WERI-Rb-1 (cell line): ENCODE measurements at regions not wholly inside any gene's neighbourhood (a gene's known extent, or its start where the extent isn't known, plus 50 kb on each side); places are given as distances from the start of the nearest gene placed in this dataset.

ENCODE experiments used
- DNase-seq: peaks from one replicate; pipeline ENCODE4 v3.0.0-alpha.2; 2020
- H3K27ac ChIP-seq: fragments of 250-450 bp; sonication (Bioruptor Pico); 2 replicates; pipeline ENCODE4 v1.5.1; 2020; ENCODE audit warnings: mild to moderate bottlenecking, moderate library complexity
- H3K27me3 ChIP-seq: fragments of 250-450 bp; sonication (Bioruptor Pico); 2 replicates; pipeline ENCODE4 v1.5.1; 2021; ENCODE audit warnings: mild to moderate bottlenecking, low read depth, moderate library complexity; ENCODE audit not compliant: insufficient read depth, severe bottlenecking
- H3K36me3 ChIP-seq: fragments of 250-450 bp; sonication (Bioruptor Pico); 2 replicates; pipeline ENCODE4 v1.5.1; 2020; ENCODE audit warnings: mild to moderate bottlenecking, moderate library complexity
- H3K4me3 ChIP-seq: 2 replicates; pipeline ENCODE4 v1.5.1; 2011; ENCODE audit warnings: low read depth, mild to moderate bottlenecking, control low read depth, low read length
- H3K9me3 ChIP-seq: fragments of 250-450 bp; sonication (Bioruptor Pico); 2 replicates; pipeline ENCODE4 v1.5.1; 2021; ENCODE audit warnings: mild to moderate bottlenecking, moderate library complexity; ENCODE audit not compliant: severe bottlenecking
- CTCF ChIP-seq: IDR thresholded peaks from 2 replicates; pipeline ENCODE4 v1.5.1; 2011; ENCODE audit warnings: low read depth, mild to moderate bottlenecking, control low read depth, inconsistent platforms, low read length

GRCh38 chr11:105469931-105470330 is 139.9 kb upstream of the GRIA4 start:
- H3K9me3 ChIP-seq: no peaks in the 10 kb centered on the region
- no peak for DNase-seq
- H3K27ac ChIP-seq: no peak overlapping the region
- no peaks in the 10 kb centered on the region for H3K27me3 ChIP-seq
- H3K36me3 ChIP-seq: no peaks in the 10 kb centered on the region
- H3K4me3 ChIP-seq: no peak overlapping the region
- TF ChIP-seq CTCF: no peak

GRCh38 chr11:105468154-105468553 is 141.7 kb upstream of the GRIA4 start:
- H3K27ac ChIP-seq: no peak overlapping the region
- no peak for TF ChIP-seq CTCF
- no peaks in the 10 kb centered on the region for H3K9me3 ChIP-seq
- no peak for DNase-seq
- no peak overlapping the region for H3K4me3 ChIP-seq
- no peaks in the 10 kb centered on the region for H3K27me3 ChIP-seq
- no peaks in the 10 kb centered on the region for H3K36me3 ChIP-seq

- no peak overlapping the region for H3K27ac ChIP-seq
- no peaks in the 10 kb centered on the region for H3K36me3 ChIP-seq
- H3K4me3 ChIP-seq: no peak overlapping the region
- no peak for DNase-seq
- TF ChIP-seq CTCF: no peak
- H3K27me3 ChIP-seq: no peaks in the 10 kb centered on the region
- H3K9me3 ChIP-seq: no peaks in the 10 kb centered on the region
These were observed 143.2 kb upstream of the GRIA4 start for GRCh38 chr11:105466582-105467228.

- Histone ChIP-seq H3K27ac (no peak overlapping the region), H3K4me3 (no peak overlapping the region), H3K36me3 (no peaks in the 10 kb centered on the region), H3K9me3 (no peaks in the 10 kb centered on the region), H3K27me3 (no peaks in the 10 kb centered on the region)
- no peak for TF ChIP-seq CTCF
- no peak for DNase-seq
These were observed 151.8 kb upstream of the GRIA4 start for GRCh38 chr11:105458071-105458470.

GRCh38 chr11:105456950-105457349 is 152.9 kb upstream of the GRIA4 start:
- Histone ChIP-seq H3K9me3 (no peaks in the 10 kb centered on the region), H3K27me3 (no peaks in the 10 kb centered on the region), H3K4me3 (no peak overlapping the region), H3K27ac (no peak overlapping the region), H3K36me3 (no peaks in the 10 kb centered on the region)
- DNase-seq: no peak
- no peak for TF ChIP-seq CTCF

GRCh38 chr11:105449100-105449734 is 160.7 kb upstream of the GRIA4 start:
- no peak for DNase-seq
- H3K27me3 ChIP-seq: no peaks in the 10 kb centered on the region
- no peaks in the 10 kb centered on the region for H3K9me3 ChIP-seq
- no peak for TF ChIP-seq CTCF
- no peak overlapping the region for H3K4me3 ChIP-seq
- no peaks in the 10 kb centered on the region for H3K36me3 ChIP-seq
- H3K27ac ChIP-seq: no peak overlapping the region
